K562 (cell line): ENCODE measurements at regions not wholly inside any gene's neighbourhood (a gene's known extent, or its start where the extent isn't known, plus 50 kb on each side); places are given as distances from the start of the nearest gene placed in this dataset.

ENCODE experiments used
- BRD9 ChIP-seq: fragments of 450-650 bp; IDR thresholded peaks from 2 replicates; pipeline ENCODE4 v1.6.1; 2018; ENCODE audit warnings: low read depth; ENCODE audit not compliant: partially characterized antibody
- DEAF1 ChIP-seq: fragments of 450-650 bp; formaldehyde crosslinking; IDR thresholded peaks from 2 replicates; pipeline ENCODE4 v1.4.0; 2020; ENCODE audit warnings: mild to moderate bottlenecking, moderate library complexity
- FOXK2 ChIP-seq, 2 experiments: fragments of 450-650 bp; IDR thresholded peaks in 1 of 2; conservative IDR thresholded peaks in 1 of 2; 2 replicates each; pipeline ENCODE4 v1.6.1; 2016; ENCODE audit warnings: low read depth in 2 of 2, mild to moderate bottlenecking in 1 of 2
- FOXP1 ChIP-seq: sonication (generic); formaldehyde crosslinking; IDR thresholded peaks from 2 replicates; pipeline ENCODE4 v1.8.0; 2022; ENCODE audit warnings: mild to moderate bottlenecking, missing genetic modification reagents
- KDM2B ChIP-seq: fragments of 250-450 bp; sonication (Bioruptor Pico); IDR thresholded peaks from 2 replicates; pipeline ENCODE4 v1.8.0; 2021; ENCODE audit warnings: mild to moderate bottlenecking, moderate library complexity
- MCM7 ChIP-seq, 2 experiments: fragments of 450-650 bp; IDR thresholded peaks; 2 replicates each; pipeline ENCODE4 v1.6.1; 2016 to 2018
- NFATC3 ChIP-seq: fragments of 450-650 bp; IDR thresholded peaks from 2 replicates; pipeline ENCODE4 v1.6.1; 2017; ENCODE audit warnings: mild to moderate bottlenecking
- ZNF224 ChIP-seq: sonication (generic); formaldehyde crosslinking; IDR thresholded peaks from 2 replicates; pipeline ENCODE4 v1.8.0; 2022; ENCODE audit warnings: mild to moderate bottlenecking, missing genetic modification reagents
- TF ChIP-seq, protein P1 (sequence below), 2 experiments: fragments of 450-650 bp; IDR thresholded peaks; 2 replicates each; pipeline ENCODE4 v1.6.1; 2016; ENCODE audit warnings: mild to moderate bottlenecking in 2 of 2, borderline replicate concordance in 1 of 2, low read depth in 1 of 2, moderate library complexity in 1 of 2
- TF ChIP-seq, protein P2 (sequence below): IDR thresholded peaks from 3 replicates; pipeline ENCODE4 v1.6.1; 2011; ENCODE audit warnings: borderline replicate concordance, mild to moderate bottlenecking; ENCODE audit not compliant: insufficient read length, insufficient read depth
- TF ChIP-seq, protein P3 (sequence below): fragments of 450-650 bp; conservative IDR thresholded peaks from 2 replicates; pipeline ENCODE4 v1.6.1; 2016; ENCODE audit warnings: missing genetic modification characterization, low read depth, mild to moderate bottlenecking, missing compliant biosample characterization, moderate library complexity

DNA sequence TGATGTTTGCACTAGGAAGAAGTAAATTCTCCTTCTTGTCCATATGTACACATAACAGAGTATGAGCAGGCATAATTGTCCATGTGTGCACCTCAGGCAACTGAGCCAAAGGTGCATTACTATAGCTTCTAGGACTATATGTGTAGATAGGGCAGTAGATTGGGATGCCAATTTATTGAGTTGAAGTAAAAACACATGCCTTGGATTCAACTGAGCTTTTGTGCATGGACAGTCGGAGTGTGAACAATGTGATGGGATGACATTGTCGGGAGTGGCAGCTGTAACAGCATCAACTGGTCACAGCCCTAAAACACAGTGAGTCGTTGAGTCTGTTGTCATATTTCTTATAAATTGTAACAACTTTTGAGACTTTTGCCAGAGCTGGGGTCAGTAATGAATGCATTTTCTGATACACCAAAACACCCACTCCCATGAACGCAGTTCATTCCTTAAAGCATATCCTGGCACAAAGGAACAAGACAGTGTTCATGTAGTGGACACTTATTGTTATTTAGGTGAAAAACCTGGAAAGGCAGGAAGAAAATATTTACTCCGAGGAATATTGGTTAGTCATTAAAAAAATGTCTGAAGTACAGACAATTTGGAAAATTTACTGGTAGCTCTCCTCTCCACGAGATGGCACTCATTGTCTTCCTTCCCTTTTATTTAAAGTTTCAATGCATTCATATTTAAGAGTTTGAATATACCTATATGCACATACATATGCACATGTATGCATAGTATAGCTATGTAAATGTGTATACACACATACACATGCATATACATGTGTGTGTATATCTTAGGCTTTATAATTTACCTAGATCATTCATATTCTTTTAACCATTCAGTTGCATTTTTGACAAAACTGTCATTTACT lies 302.0 kb upstream of the STXBP5 start (continued):
- TF ChIP-seq, protein P1, sequence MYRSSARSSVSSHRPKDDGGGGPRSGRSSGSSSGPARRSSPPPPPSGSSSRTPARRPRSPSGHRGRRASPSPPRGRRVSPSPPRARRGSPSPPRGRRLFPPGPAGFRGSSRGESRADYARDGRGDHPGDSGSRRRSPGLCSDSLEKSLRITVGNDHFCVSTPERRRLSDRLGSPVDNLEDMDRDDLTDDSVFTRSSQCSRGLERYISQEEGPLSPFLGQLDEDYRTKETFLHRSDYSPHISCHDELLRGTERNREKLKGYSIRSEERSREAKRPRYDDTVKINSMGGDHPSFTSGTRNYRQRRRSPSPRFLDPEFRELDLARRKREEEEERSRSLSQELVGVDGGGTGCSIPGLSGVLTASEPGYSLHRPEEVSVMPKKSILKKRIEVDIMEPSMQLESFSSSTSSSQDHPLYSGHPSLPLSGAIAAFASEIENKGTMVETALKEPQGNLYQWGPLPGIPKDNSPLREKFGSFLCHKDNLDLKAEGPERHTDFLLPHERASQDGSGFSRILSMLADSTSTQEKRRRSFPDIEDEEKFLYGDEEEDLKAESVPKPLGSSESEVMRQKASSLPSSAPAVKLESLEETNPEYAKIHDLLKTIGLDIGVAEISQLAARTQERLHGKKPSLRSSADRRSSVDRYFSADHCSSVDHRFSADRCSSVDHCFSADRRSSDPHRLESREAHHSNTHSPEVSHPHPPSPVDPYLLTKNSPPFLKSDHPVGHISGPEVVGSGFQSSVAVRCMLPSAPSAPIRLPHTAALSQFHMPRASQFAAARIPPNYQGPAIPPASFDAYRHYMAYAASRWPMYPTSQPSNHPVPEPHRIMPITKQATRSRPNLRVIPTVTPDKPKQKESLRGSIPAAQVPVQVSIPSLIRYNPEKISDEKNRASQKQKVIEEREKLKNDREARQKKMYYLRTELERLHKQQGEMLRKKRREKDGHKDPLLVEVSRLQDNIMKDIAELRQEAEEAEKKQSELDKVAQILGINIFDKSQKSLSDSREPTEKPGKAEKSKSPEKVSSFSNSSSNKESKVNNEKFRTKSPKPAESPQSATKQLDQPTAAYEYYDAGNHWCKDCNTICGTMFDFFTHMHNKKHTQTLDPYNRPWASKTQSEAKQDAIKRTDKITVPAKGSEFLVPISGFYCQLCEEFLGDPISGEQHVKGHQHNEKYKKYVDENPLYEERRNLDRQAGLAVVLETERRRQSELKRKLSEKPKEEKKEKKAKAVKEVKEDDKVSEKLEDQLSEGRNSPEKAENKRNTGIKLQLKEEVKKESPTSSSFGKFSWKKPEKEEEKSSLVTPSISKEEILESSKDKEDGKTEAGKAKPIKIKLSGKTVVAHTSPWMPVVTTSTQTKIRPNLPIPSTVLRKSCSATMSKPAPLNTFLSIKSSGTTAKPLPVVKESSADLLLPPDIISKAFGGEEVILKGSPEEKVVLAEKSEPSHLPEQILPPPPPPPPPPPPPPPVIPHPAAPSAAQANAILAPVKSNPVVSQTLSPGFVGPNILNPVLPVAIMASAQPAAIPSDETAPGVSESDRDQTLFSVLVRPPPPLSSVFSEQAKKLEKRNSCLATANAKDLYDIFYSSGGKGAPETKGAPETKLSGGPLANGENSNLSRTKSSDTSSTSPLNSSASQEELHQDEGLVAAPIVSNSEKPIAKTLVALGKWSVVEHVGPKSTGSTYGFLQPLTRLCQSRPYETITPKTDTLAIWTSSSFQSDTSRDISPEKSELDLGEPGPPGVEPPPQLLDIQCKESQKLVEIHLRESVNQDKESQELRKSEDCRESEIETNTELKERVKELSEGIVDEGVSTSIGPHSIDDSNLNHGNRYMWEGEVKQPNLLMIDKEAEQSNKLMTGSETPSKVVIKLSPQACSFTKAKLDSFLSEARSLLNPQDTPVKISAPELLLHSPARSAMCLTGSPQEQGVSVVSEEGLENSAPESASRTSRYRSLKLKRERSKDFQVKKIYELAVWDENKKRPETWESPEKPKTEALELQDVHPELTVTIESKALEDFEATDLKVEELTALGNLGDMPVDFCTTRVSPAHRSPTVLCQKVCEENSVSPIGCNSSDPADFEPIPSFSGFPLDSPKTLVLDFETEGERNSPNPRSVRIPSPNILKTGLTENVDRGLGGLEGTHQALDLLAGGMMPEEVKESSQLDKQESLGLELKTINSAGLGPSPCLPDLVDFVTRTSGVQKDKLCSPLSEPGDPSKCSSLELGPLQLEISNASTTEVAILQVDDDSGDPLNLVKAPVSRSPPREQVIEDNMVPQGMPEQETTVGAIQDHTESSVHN (IDR thresholded peaks at IDR 0.05; ENCODE audit: borderline replicate concordance in 1 of 2, low read depth in 1 of 2): 0 out of 4 replicates have a peak, but pooled peaks of 1 of the 2 experiments have one; percentile 85
- TF ChIP-seq ZNF224 (CRISPR knock-in tag) (no peak), MCM7 (IDR thresholded peaks at IDR 0.05) (no peak), FOXK2 (conservative IDR thresholded peaks at IDR 0.05 in 1 of 2, IDR thresholded peaks at IDR 0.05 in 1 of 2; ENCODE audit: low read depth in 2 of 2) (0 out of 4 replicates have a peak, but pooled peaks of 1 of the 2 experiments have one; percentile 12), FOXP1 (CRISPR knock-in tag) (no peak), KDM2B (CRISPR knock-in tag) (no peak), DEAF1 (peak; percentile 94), NFATC3 (0 out of 2 replicates have a peak, but pooled peaks have one; percentile 41), BRD9 (peak; percentile 80)
- TF ChIP-seq, protein P2, sequence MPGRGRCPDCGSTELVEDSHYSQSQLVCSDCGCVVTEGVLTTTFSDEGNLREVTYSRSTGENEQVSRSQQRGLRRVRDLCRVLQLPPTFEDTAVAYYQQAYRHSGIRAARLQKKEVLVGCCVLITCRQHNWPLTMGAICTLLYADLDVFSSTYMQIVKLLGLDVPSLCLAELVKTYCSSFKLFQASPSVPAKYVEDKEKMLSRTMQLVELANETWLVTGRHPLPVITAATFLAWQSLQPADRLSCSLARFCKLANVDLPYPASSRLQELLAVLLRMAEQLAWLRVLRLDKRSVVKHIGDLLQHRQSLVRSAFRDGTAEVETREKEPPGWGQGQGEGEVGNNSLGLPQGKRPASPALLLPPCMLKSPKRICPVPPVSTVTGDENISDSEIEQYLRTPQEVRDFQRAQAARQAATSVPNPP: no peak
- TF ChIP-seq, protein P3, sequence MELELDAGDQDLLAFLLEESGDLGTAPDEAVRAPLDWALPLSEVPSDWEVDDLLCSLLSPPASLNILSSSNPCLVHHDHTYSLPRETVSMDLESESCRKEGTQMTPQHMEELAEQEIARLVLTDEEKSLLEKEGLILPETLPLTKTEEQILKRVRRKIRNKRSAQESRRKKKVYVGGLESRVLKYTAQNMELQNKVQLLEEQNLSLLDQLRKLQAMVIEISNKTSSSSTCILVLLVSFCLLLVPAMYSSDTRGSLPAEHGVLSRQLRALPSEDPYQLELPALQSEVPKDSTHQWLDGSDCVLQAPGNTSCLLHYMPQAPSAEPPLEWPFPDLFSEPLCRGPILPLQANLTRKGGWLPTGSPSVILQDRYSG (tag): 0 out of 2 replicates have a peak, but pooled peaks have one; percentile 56
